ENCODE measurements at regions not wholly inside any gene's neighbourhood (a gene's known extent, or its start where the extent isn't known, plus 50 kb on each side); places are given as distances from the start of the nearest gene placed in this dataset.

DNA sequence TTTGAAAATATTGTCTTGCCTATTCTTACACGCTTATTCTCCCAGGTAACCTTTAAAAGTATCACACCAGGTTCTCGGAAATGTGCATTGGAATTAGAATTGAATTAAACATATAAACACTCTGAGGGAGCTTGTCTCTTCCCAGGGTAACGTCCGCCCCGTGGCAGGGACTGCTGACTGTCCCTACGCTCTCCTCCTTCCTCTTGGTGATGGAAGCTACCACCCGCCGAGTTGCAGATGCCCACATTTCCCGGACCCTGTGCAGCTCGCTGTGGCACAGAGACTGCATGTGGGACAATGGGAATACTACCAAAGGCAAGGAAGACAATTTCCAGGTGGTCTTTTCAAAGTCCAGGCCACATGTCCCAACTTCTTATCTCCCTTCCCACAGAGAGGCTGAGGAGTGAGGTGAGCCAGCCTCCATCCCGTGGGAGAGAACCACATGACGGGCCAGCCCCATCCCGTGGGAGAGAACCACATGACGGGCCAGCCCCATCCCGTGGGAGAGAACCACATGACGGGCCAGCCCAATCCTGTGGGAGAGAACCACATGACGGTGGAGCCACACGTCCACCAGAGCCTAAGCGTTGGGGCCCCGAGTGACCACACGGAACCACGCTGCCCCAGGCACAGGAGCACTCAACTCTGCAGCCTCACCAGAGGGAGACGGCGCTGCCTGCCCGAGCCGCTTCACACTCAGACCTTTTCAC is 249.4 kb upstream of the IRX1 start:
- TF ChIP-seq CTCF (IDR thresholded peaks at IDR 0.05; ENCODE audit: control insufficient read depth, extremely low read depth, insufficient read depth), result no peak
- DNase-seq (ENCODE audit: low read depth), result no peak

GRCh38 chr5:3345195-3345594 is 250.4 kb upstream of the IRX1 start:
- no peak for DNase-seq (ENCODE audit: low read depth)
- H3K4me3 ChIP-seq (ENCODE audit: low read depth, low read length), result no peak overlapping the region
- no peak for TF ChIP-seq CTCF (IDR thresholded peaks at IDR 0.05; ENCODE audit: control insufficient read depth, extremely low read depth, insufficient read depth)

More for the DNA sequence above, 249.4 kb upstream of the IRX1 start:
- H3K4me3 ChIP-seq (ENCODE audit: low read depth, low read length), result no peak overlapping the region

DNA sequence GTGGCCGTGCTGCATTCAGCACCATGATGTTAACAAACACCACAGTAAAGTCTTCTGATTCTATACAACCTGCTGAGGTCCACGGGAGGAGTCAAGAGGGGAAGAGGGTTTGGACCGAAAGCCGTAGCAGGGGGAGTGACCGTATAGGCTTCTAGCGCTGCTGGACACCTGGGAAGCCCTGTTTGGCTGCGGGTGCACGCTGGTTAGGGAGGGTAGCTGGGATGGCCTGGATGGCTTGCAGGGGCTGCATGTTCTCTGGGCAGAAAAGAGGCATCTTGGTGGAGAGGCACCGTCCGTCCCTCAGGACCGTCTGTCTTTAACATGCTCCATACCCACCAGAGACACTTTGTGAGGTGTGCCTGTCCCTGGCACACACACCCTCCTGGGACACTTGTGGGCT is 251.0 kb upstream of the IRX1 start:
- no peak for DNase-seq (ENCODE audit: low read depth)
- TF ChIP-seq CTCF (IDR thresholded peaks at IDR 0.05; ENCODE audit: control insufficient read depth, extremely low read depth, insufficient read depth), result no peak
- no peak overlapping the region for H3K4me3 ChIP-seq (ENCODE audit: low read depth, low read length)

DNA sequence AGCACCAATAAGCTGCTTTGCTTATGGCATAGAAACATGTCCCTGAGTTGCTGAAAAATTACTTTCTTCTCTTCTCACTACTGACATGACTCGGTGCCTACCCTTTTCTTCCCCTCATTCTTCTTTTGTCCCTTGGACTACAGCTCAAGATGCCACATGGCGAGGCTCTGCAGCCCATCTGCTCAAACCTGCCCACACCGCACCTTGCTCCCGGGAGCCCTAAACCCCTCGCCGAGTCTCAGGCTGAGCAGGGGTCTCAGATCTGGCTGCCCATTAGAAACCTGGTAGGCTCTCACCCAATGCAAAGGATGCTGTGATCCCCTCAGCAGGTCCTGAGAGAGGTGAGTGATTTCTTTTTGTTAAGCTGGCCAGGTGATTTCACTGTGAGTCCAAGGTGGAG is 251.7 kb upstream of the IRX1 start:
- no peak overlapping the region for H3K4me3 ChIP-seq (ENCODE audit: low read depth, low read length)
- DNase-seq (ENCODE audit: low read depth), result no peak
- TF ChIP-seq CTCF (IDR thresholded peaks at IDR 0.05; ENCODE audit: control insufficient read depth, extremely low read depth, insufficient read depth), result no peak

- no peak for DNase-seq (ENCODE audit: low read depth)
- TF ChIP-seq CTCF (IDR thresholded peaks at IDR 0.05; ENCODE audit: control insufficient read depth, extremely low read depth, insufficient read depth), result no peak
- H3K4me3 ChIP-seq (ENCODE audit: low read depth, low read length), result no peak overlapping the region
Observed at GRCh38 chr5:3343211-3343610, 252.4 kb upstream of the IRX1 start.

DNA sequence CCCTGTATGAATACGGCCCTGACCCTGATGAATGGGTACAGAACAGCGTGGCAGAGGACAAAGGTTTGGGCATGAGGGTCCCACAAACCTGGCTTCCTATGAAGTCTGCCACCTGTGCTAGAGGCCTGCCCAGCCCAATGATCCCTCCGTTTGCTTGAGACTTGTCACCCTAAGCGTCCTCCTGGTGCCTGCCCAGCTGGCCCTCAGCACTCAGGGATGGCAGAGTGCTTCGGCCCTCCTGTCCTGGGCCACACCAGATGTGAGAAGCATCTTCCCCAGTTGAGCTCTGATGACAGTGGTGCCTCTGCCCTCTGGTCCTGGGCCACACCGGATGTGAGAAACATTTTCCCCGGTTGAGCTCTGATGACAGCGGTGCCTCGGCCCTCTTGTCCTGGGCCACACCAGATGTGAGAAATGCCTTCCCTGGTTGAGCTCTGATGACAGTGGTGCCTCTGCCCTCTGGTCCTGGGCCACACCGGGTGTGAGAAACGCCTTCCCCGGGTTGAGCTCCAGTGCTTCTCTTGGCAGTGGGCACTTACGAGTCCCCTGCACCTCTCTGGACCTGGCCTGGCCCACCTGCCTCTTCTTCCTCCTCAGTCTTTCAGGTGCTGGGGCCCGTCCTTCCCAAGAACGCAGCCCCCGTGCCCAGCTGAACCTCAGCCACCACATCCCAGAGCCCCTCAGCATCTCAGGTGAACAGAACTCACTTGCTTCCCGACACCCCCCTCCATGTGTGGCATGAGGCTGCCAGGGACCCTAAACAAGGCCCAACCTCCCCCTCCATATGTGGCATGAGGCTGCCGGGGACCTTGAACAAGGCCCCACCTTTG is 253.1 kb upstream of the IRX1 start:
- no peak overlapping the region for H3K4me3 ChIP-seq (ENCODE audit: low read depth, low read length)
- no peak for DNase-seq (ENCODE audit: low read depth)
- TF ChIP-seq CTCF (IDR thresholded peaks at IDR 0.05; ENCODE audit: control insufficient read depth, extremely low read depth, insufficient read depth), result no peak

All from LNCaP clone FGC (cell line).